GM12873 (cell line): ENCODE measurements at regions not wholly inside any gene's neighbourhood (a gene's known extent, or its start where the extent isn't known, plus 50 kb on each side); places are given as distances from the start of the nearest gene placed in this dataset.

Source experiments
- CTCF ChIP-seq: IDR thresholded peaks from 2 replicates; pipeline ENCODE4 v1.5.1; 2012; ENCODE audit warnings: low read depth, mild to moderate bottlenecking, moderate library complexity, low read length, control low read depth; ENCODE audit not compliant: insufficient read depth; ENCODE audit errors: missing control alignments

- TF ChIP-seq CTCF = no peak
Observed at GRCh38 chr5:152901754-152902153, 496.7 kb upstream of the NMUR2 start.

DNA sequence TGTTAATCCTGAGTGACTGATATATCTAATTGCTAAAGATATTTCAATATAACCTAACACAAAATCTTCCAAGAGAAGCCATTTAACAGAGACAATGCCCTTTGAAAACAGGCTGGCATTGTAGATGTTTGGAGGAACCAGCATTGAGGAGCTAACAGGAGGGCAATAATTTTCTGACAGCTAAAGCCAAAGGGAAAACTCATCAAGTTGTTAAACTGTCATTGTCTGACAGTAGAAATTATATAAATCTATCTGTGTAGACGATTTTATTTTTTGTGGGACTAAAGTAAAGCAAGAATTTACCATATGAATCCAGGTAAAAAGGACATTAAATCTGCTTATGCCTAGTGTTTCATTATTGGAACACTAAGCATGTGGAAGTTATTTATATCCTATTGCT lies 500.2 kb upstream of the NMUR2 start:
- TF ChIP-seq CTCF = no peak

DNA sequence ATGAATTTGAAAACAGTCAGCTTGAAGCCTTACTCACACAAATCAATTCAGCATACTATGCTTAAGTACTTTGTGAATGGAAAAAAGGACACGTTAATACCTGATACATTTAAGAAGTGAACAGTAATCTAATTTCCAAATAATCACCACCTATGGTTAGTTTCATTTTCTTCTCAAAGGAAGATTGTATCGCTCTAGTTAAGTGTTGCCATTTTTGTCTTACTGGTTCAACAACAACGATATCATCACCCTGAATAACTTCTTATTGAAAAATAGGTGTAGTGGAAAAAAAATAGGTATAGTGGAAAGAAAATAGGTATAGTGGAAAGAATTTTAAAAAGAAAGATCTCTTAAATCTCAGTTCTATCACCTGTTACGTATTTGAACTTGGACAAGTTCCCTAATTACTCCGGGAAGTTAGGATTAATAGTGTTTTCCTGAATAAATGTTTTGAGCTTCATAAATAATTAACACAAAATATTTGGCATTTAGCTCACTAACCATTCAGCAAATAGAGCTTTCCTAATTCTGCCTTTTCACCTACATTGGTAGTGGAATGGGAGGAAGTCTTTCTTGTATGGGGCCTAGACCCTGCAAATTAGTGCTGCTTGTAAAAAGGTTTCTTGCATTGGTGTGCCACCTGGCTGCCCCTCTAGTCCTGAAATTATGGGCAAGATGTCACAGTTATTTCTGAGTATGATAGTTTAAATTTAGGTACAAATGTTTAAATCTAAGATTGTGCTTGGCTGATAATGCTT lies 502.6 kb upstream of the NMUR2 start:
- TF ChIP-seq CTCF = no peak

- TF ChIP-seq CTCF = no peak
Observed at GRCh38 chr5:152912924-152913323, 507.8 kb upstream of the NMUR2 start.

DNA sequence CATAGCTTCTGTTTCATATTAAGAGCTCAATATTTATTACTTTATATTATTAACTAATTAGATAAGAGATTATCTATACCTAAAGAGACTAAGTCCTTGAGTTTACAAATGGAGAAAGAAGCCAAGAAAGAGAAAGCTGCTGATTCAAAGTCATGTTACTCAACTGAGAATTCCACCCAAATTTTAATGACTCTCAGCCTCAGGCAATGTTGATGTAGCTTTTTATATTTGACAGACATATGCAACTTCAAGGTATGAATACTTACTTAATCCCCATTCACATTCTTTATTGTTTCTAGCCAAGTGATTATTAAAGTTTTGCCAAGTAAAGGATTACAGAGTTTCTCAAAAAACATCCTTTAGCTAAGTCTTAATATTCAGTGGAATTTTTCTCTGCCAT lies 527.5 kb upstream of the NMUR2 start:
- no peak for TF ChIP-seq CTCF

GRCh38 chr5:152933056-152933455 lies 528.0 kb upstream of the NMUR2 start:
- no peak for TF ChIP-seq CTCF

DNA sequence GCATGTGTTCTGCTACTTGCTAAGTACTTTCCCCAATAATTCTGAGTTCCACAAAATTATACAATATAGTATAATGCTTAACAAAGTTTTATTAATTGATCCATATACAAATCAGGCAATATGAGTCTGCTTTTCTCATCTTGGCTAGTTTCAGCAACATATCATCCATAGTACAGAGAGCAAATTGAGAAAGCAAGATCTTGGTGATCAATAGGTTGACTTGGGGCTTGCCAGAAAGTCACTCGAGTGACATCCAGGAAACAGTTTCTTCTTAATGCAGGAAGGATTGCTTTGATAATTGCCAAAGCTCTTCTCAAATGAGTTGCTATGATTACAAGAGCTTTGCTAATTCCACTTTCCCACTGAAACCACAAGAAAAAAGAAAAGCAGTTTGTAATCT lies 533.6 kb upstream of the NMUR2 start:
- TF ChIP-seq CTCF = no peak
